Upper lobe of left lung (tissue), 6 donors: ENCODE measurements at regions not wholly inside any gene's neighbourhood (a gene's known extent, or its start where the extent isn't known, plus 50 kb on each side); places are given as distances from the start of the nearest gene placed in this dataset.
"Not testable (repeated sequence)": the region's sequence is repeated elsewhere in the genome, so short reads cannot be mapped to it uniquely, and the experiment has no call there.

ENCODE experiments used
- ATAC-seq, 2 donors: fragments of 200-7000 bp; cut with Tn5 transposase; one replicate each; pipeline ENCODE4 v1.9.1; 2022; ENCODE audit warnings: mild to moderate bottlenecking in 2 of 2, moderate library complexity in 2 of 2; ENCODE audit not compliant: low FRiP score in 2 of 2
- DNase-seq, 2 donors: peaks; one replicate each; pipeline ENCODE4 v3.0.0-alpha.2; 2019 to 2020
- H3K27ac ChIP-seq, 4 donors: fragments of 200-600 bp; sonication (generic); one replicate each; pipeline ENCODE4 v1.5.1; 2016 to 2019
- H3K27me3 ChIP-seq, 4 donors: fragments of 200-600 bp; sonication (generic); one replicate each; pipeline ENCODE4 v1.5.1; 2017 to 2019
- H3K36me3 ChIP-seq, 4 donors: fragments of 200-600 bp; sonication (generic); one replicate each; pipeline ENCODE4 v1.5.1; 2016 to 2019
- H3K4me1 ChIP-seq, 4 donors: fragments of 200-600 bp; sonication (generic); one replicate each; pipeline ENCODE4 v1.5.1; 2018 to 2019
- H3K4me3 ChIP-seq, 4 donors: fragments of 200-600 bp; sonication (generic); one replicate each; pipeline ENCODE4 v1.5.1; 2017 to 2019; ENCODE audit warnings: mild to moderate bottlenecking in 2 of 4, moderate library complexity in 1 of 4
- H3K9me3 ChIP-seq, 4 donors: fragments of 200-600 bp; sonication (generic); one replicate each; pipeline ENCODE4 v1.5.1; 2018 to 2019
- EP300 ChIP-seq, 4 donors: sonication (generic); formaldehyde crosslinking; IDR thresholded peaks; one replicate each; pipeline ENCODE4 v1.5.1; 2017; ENCODE audit warnings: antibody characterized with exemption in 4 of 4, control low read depth in 2 of 4
- POLR2A ChIP-seq, 4 donors: fragments of 450-650 bp; IDR thresholded peaks; one replicate each; pipeline ENCODE4 v1.5.1; 2016 to 2017; ENCODE audit warnings: antibody characterized with exemption in 4 of 4, mild to moderate bottlenecking in 2 of 4
- POLR2AphosphoS5 ChIP-seq, 2 donors: sonication (generic); formaldehyde crosslinking; IDR thresholded peaks; one replicate each; pipeline ENCODE4 v1.5.1; 2017; ENCODE audit warnings: antibody characterized with exemption in 2 of 2
- WGBS, 2 donors: methylation state at CpG; one replicate each; pipeline ENCODE4 v1.1.5; 2017 to 2018; 5-methylcytosine and 5-hydroxymethylcytosine counted together
- TF ChIP-seq, protein P1 (sequence below), 6 experiments: fragments of 450-650 bp in 4 of 6; fragments of 200-600 bp in 2 of 6; sonication (generic) in 2 of 6; IDR thresholded peaks; one replicate each; pipeline ENCODE4 v1.5.1; 2016 to 2019; ENCODE audit warnings: antibody characterized with exemption in 6 of 6
- donor health status: DM: no; HTN: no; CAD: no; lungs with moderate emphysema.
- donor health status: DM: no; HTN: yes; CAD: no; lungs with severe emphysema.

GRCh38 chr15:20644896-20645295 lies 103.3 kb upstream of the GOLGA6L6 start:
- no peak for DNase-seq
- H3K4me1 ChIP-seq, result peaks cover 0 to 6% (median 0%) of the 10 kb centered on the region in 4 donors
- no peak overlapping the region for H3K27ac ChIP-seq
- H3K9me3 ChIP-seq, result no peaks in the 10 kb centered on the region
- WGBS, 2 donors, result 66 to 79% methylated on average over 3 of the region's 3 CpGs
- no peak for TF ChIP-seq POLR2AphosphoS5 (IDR thresholded peaks at IDR 0.05)
- TF ChIP-seq, protein P1, sequence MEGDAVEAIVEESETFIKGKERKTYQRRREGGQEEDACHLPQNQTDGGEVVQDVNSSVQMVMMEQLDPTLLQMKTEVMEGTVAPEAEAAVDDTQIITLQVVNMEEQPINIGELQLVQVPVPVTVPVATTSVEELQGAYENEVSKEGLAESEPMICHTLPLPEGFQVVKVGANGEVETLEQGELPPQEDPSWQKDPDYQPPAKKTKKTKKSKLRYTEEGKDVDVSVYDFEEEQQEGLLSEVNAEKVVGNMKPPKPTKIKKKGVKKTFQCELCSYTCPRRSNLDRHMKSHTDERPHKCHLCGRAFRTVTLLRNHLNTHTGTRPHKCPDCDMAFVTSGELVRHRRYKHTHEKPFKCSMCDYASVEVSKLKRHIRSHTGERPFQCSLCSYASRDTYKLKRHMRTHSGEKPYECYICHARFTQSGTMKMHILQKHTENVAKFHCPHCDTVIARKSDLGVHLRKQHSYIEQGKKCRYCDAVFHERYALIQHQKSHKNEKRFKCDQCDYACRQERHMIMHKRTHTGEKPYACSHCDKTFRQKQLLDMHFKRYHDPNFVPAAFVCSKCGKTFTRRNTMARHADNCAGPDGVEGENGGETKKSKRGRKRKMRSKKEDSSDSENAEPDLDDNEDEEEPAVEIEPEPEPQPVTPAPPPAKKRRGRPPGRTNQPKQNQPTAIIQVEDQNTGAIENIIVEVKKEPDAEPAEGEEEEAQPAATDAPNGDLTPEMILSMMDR (IDR thresholded peaks at IDR 0.05), result no peak
- TF ChIP-seq EP300 (IDR thresholded peaks at IDR 0.05), result no peak
- no peak for TF ChIP-seq POLR2A (IDR thresholded peaks at IDR 0.05)
- H3K36me3 ChIP-seq, result no peaks in the 10 kb centered on the region
- H3K4me3 ChIP-seq, result no peak overlapping the region
- H3K27me3 ChIP-seq, result no peaks in the 10 kb centered on the region
- ATAC-seq, result no peak

DNA sequence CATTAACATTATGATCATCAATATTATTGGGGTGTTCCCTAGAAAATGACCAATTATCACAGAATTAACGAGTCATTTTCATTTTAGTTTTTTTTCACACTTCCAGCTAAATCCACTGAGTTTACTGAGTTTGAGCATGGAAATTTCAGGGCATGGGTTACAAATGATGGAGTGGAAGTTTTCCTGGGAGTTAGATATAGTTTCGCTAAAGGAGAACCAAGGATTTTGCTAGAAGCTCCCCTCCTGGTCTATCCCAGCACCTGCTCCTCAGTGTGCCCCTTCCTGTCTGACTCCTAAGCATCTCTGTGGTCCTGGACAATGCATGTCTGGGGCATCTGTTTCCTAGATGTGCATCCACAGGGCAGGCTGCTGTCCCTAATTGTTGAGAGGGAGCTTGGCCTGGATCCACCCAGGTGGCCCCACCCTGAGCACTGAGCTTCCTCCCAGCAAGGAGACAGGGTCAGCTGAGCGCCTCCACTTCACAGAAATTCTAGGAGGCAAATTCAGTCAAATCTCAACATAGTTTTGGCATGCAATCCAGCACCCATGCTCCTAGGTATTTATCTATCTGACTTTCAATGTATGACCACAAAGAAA lies 102.3 kb upstream of the GOLGA6L6 start:
- peak; percentile 13 to 34 for ATAC-seq
- peaks cover 0 to 6% (median 0%) of the 10 kb centered on the region in 4 donors for H3K4me1 ChIP-seq
- TF ChIP-seq, protein P1 (IDR thresholded peaks at IDR 0.05), result no peak
- TF ChIP-seq EP300 (IDR thresholded peaks at IDR 0.05), result no peak
- TF ChIP-seq POLR2AphosphoS5 (IDR thresholded peaks at IDR 0.05), result no peak
- TF ChIP-seq POLR2A (IDR thresholded peaks at IDR 0.05), result no peak
- WGBS, 2 donors, result 64 to 78% methylated on average over 3 of the region's 3 CpGs
- no peaks in the 10 kb centered on the region for H3K27me3 ChIP-seq
- H3K4me3 ChIP-seq, result no peak overlapping the region
- H3K27ac ChIP-seq, result no peak overlapping the region
- no peaks in the 10 kb centered on the region for H3K9me3 ChIP-seq
- H3K36me3 ChIP-seq, result no peaks in the 10 kb centered on the region
- no peak for DNase-seq

GRCh38 chr15:20643024-20643770 lies 101.6 kb upstream of the GOLGA6L6 start:
- H3K9me3 ChIP-seq, result no peaks in the 10 kb centered on the region
- TF ChIP-seq, protein P1 (IDR thresholded peaks at IDR 0.05), result no peak
- no peak for TF ChIP-seq EP300 (IDR thresholded peaks at IDR 0.05)
- TF ChIP-seq POLR2A (IDR thresholded peaks at IDR 0.05), result no peak
- no peak for TF ChIP-seq POLR2AphosphoS5 (IDR thresholded peaks at IDR 0.05)
- ATAC-seq (no peak), DNase-seq (no peak)
- no peak overlapping the region for H3K4me3 ChIP-seq
- H3K27ac ChIP-seq, result no peak overlapping the region
- H3K36me3 ChIP-seq, result no peaks in the 10 kb centered on the region
- H3K27me3 ChIP-seq, result no peaks in the 10 kb centered on the region
- 64 to 67% methylated on average over 5 of the region's 5 CpGs for WGBS, 2 donors
- peaks cover 0 to 6% (median 0%) of the 10 kb centered on the region in 4 donors for H3K4me1 ChIP-seq

DNA sequence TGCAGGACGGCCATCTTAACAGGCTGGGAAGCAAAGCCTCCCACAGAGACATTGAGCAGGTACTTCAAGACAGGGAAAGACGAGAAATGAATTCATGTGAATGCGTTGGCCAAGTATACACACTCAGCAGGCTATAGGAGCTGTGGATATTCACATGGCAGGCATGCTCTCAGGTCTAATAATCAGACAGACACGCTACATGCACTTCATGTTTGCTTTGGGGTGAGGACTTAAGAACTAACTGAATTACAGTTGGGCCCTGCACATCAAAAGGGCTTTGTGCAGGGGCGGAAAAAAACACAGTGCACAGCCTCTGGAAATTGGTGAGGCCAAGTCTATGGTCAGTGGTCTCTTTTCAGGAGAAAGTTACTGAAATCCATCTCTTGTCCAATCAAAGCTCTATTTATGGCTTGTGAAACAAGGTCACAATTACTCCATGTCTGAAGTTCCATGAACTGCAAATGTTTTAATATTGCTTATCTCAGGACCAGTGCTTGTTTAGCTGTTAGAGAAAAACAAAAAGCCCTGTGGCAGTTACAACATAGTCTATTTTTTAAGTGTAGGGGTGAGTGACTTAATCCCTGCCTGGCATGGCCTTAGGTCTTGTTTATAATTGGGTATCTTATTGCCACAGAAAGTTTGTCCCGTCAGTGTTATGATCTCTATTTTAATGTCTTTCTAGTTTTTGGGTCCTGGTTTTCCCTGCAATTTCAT lies 100.6 kb upstream of the GOLGA6L6 start:
- TF ChIP-seq, protein P1 (IDR thresholded peaks at IDR 0.05), result no peak
- TF ChIP-seq POLR2A (IDR thresholded peaks at IDR 0.05) (no peak), EP300 (IDR thresholded peaks at IDR 0.05) (no peak), POLR2AphosphoS5 (IDR thresholded peaks at IDR 0.05) (no peak)
- Histone ChIP-seq H3K27ac (no peak overlapping the region), H3K27me3 (no peaks in the 10 kb centered on the region), H3K4me1 (peaks cover 0 to 6% (median 0%) of the 10 kb centered on the region in 4 donors), H3K4me3 (no peak overlapping the region), H3K9me3 (no peaks in the 10 kb centered on the region), H3K36me3 (no peaks in the 10 kb centered on the region)
- WGBS, 2 donors, result 64 to 66% methylated on average over 6 of the region's 6 CpGs
- DNase-seq, result no peak
- peak in 1 of 2 donors; percentile 3 for ATAC-seq

GRCh38 chr15:20640427-20640826 lies 98.8 kb upstream of the GOLGA6L6 start:
- not testable (repeated sequence) for H3K9me3 ChIP-seq, H3K4me1 ChIP-seq, H3K27me3 ChIP-seq, H3K4me3 ChIP-seq, H3K27ac ChIP-seq, H3K36me3 ChIP-seq, ATAC-seq
- WGBS, 2 donors, result 0% methylated on average over 2 of the region's 5 CpGs; no CpG with 5 or more reads in 1 of the 2 donors
- DNase-seq, result peak in 1 of 2 donors; percentile 21

- not testable (repeated sequence) for H3K4me3 ChIP-seq, H3K4me1 ChIP-seq, H3K27ac ChIP-seq, H3K36me3 ChIP-seq, ATAC-seq, H3K27me3 ChIP-seq, H3K9me3 ChIP-seq, DNase-seq
- no CpG with 5 or more reads among the region's 5 CpGs for WGBS, 2 donors
Observed at GRCh38 chr15:20639224-20639623, 97.6 kb upstream of the GOLGA6L6 start.

DNA sequence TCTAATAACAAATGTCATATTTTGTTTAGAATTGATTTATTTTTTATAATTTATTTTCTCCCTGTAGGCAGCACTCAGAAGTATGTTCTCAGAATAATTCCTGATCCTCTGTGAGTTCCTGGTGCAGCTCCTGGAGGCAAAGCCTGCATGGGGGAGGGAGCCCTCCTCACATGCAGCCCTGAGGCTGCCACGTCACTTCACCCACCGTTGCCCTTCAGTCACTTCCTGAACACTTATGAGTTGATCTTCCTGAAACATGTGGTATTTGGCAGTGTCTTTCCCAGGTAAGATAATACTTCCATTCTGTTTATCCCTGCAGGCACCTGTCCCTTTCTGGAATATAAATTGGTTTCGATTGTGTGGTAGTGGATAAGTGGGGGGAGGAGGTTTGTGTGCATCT lies 95.9 kb upstream of the GOLGA6L6 start:
- not testable (repeated sequence) for H3K4me1 ChIP-seq, H3K9me3 ChIP-seq, H3K4me3 ChIP-seq, DNase-seq, ATAC-seq, H3K27ac ChIP-seq, H3K27me3 ChIP-seq, H3K36me3 ChIP-seq
- WGBS, 2 donors, result 0 to 61% methylated on average over 2 of the region's 3 CpGs

DNA sequence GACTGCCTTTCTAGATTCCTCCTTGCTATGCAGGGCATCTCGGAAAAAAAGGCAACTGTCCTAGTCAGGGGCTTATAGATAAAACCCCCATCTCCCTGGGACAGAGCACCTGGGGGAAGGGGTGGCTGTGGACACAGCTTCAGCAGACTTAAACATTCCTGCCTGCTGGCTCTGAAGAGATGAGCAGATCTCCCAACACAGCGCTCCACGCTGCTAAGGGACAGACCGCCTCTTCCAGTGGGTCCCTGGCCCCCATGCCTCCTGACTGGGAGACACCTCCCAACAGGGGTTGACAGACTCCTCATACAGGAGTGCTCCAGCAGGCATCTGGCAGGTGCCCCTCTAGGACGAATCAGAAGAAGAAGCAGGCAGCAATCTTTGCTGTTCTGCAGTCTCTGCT lies 87.9 kb upstream of the GOLGA6L6 start:
- not testable (repeated sequence) for H3K27me3 ChIP-seq, H3K27ac ChIP-seq, H3K4me1 ChIP-seq, H3K4me3 ChIP-seq, DNase-seq, H3K9me3 ChIP-seq, H3K36me3 ChIP-seq
- peak; percentile 28 to 70 for ATAC-seq
- 75% methylated on average over 4 of the region's 5 CpGs; no CpG with 5 or more reads in 1 of the 2 donors for WGBS, 2 donors
